OCI-LY1 (cell line): ENCODE measurements at regions not wholly inside any gene's neighbourhood (a gene's known extent, or its start where the extent isn't known, plus 50 kb on each side); places are given as distances from the start of the nearest gene placed in this dataset.

ENCODE experiments used
- H2AFZ ChIP-seq: fragments of 200-600 bp; sonication (generic), shearing (Covaris generic); 2 replicates; pipeline ENCODE4 v1.6.0; 2014; ENCODE audit warnings: antibody characterized with exemption, mild to moderate bottlenecking, low read length
- H3F3A ChIP-seq: fragments of 200-600 bp; sonication (generic), shearing (Covaris generic); 2 replicates; pipeline ENCODE4 v1.6.0; 2014; ENCODE audit warnings: mild to moderate bottlenecking, antibody characterized with exemption, low read length, moderate library complexity; ENCODE audit not compliant: insufficient read depth
- H3K27ac ChIP-seq: fragments of 200-600 bp; sonication (generic); 2 replicates; pipeline ENCODE4 v1.5.1; 2014; ENCODE audit warnings: low read length, mixed run types, mild to moderate bottlenecking, low read depth; ENCODE audit not compliant: poor library complexity, severe bottlenecking
- H3K27me3 ChIP-seq: fragments of 200-600 bp; sonication (generic); 2 replicates; pipeline ENCODE4 v1.6.0; 2014; ENCODE audit warnings: antibody characterized with exemption, mild to moderate bottlenecking, low read length, moderate library complexity; ENCODE audit not compliant: insufficient read depth
- H3K36me3 ChIP-seq: fragments of 200-600 bp; sonication (generic); 2 replicates; pipeline ENCODE4 v1.6.1; 2014; ENCODE audit warnings: mild to moderate bottlenecking, antibody characterized with exemption, low read length, moderate library complexity, mixed read lengths; ENCODE audit not compliant: insufficient read depth
- H3K4me1 ChIP-seq: fragments of 200-600 bp; sonication (generic); 2 replicates; pipeline ENCODE4 v1.5.1; 2014; ENCODE audit warnings: mild to moderate bottlenecking, low read length, moderate library complexity; ENCODE audit not compliant: insufficient read depth, severe bottlenecking
- H3K4me2 ChIP-seq: fragments of 200-600 bp; sonication (generic), shearing (Covaris generic); 2 replicates; pipeline ENCODE4 v1.6.1; 2014; ENCODE audit warnings: low read length
- H3K4me3 ChIP-seq: fragments of 200-600 bp; sonication (generic); 2 replicates; pipeline ENCODE4 v1.5.1; 2014; ENCODE audit warnings: low read length, low read depth, mild to moderate bottlenecking, mixed read lengths; ENCODE audit not compliant: poor library complexity, severe bottlenecking
- H3K79me2 ChIP-seq: fragments of 200-600 bp; shearing (Covaris generic); 2 replicates; pipeline ENCODE4 v1.6.1; 2016; ENCODE audit warnings: mixed run types, low read length, mixed read lengths; ENCODE audit not compliant: insufficient read depth
- H3K9ac ChIP-seq: fragments of 200-600 bp; sonication (generic), shearing (Covaris generic); 2 replicates; pipeline ENCODE4 v1.6.1; 2014; ENCODE audit warnings: mild to moderate bottlenecking, low read length, mixed read lengths
- H3K9me2 ChIP-seq: fragments of 200-600 bp; sonication (generic), shearing (Covaris generic); 2 replicates; pipeline ENCODE4 v1.6.1; 2014; ENCODE audit warnings: low read depth, mild to moderate bottlenecking, low read length, mixed read lengths
- H3K9me3 ChIP-seq: fragments of 200-600 bp; shearing (Covaris generic); 2 replicates; pipeline ENCODE4 v1.6.1; 2014; ENCODE audit warnings: low read length, mixed read lengths
- H4K20me1 ChIP-seq: fragments of 200-600 bp; sonication (generic), shearing (Covaris generic); 2 replicates; pipeline ENCODE4 v1.6.0; 2016; ENCODE audit warnings: mild to moderate bottlenecking, low read length; ENCODE audit not compliant: insufficient read depth
- EZH2 ChIP-seq: fragments of 200-600 bp; sonication (generic), shearing (Covaris generic); IDR thresholded peaks from 2 replicates; pipeline ENCODE4 v1.8.0; 2017; ENCODE audit warnings: borderline replicate concordance, mixed run types, mild to moderate bottlenecking, antibody characterized with exemption, low read length, moderate library complexity, mixed read lengths
- TF ChIP-seq, protein P1 (sequence below): fragments of 200-600 bp; sonication (generic), shearing (Covaris generic); IDR thresholded peaks from 2 replicates; pipeline ENCODE4 v1.5.1; 2017; ENCODE audit warnings: mild to moderate bottlenecking, antibody characterized with exemption, low read length, moderate library complexity, mixed read lengths

DNA sequence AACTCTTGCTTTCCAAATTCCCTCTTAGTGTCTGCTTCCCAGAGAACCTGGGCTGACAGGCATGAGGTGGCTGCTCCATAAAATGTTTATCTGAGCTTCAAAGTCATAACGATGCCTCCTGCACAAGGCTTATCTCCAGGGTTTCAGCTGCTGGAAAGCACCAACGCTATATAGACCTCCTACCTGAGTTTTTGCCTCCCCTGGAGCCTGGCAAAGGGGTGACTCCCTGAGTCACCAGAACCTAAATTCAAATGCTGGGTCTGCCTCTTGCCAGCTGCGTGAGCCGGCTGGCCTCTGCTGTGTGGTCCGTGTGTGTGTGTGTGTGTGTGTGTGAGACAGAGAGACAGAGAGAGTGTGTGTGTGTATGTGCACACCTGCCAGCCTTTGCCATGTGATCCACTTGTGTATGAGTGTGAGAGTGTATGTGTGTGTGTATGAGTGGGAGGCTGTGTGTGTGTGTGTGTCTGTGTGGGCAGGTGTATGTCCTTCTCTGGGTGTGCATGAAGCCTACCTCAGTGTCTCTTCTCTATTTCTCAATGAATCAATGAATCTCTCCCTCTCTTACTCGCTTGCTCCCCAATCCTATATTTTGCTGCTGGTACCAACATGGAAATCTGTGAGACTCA, 714.9 kb downstream of the MATN1 start:
- no peaks in the 10 kb centered on the region for H3F3A ChIP-seq
- no peaks in the 10 kb centered on the region for H3K36me3 ChIP-seq
- H3K27ac ChIP-seq: no peak overlapping the region
- TF ChIP-seq EZH2: no peak
- TF ChIP-seq, protein P1, sequence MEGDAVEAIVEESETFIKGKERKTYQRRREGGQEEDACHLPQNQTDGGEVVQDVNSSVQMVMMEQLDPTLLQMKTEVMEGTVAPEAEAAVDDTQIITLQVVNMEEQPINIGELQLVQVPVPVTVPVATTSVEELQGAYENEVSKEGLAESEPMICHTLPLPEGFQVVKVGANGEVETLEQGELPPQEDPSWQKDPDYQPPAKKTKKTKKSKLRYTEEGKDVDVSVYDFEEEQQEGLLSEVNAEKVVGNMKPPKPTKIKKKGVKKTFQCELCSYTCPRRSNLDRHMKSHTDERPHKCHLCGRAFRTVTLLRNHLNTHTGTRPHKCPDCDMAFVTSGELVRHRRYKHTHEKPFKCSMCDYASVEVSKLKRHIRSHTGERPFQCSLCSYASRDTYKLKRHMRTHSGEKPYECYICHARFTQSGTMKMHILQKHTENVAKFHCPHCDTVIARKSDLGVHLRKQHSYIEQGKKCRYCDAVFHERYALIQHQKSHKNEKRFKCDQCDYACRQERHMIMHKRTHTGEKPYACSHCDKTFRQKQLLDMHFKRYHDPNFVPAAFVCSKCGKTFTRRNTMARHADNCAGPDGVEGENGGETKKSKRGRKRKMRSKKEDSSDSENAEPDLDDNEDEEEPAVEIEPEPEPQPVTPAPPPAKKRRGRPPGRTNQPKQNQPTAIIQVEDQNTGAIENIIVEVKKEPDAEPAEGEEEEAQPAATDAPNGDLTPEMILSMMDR: no peak
- no peaks in the 10 kb centered on the region for H3K9me2 ChIP-seq
- no peak overlapping the region for H3K9ac ChIP-seq
- no peak overlapping the region for H2AFZ ChIP-seq
- no peaks in the 10 kb centered on the region for H3K4me1 ChIP-seq
- H3K79me2 ChIP-seq: no peaks in the 10 kb centered on the region
- H3K9me3 ChIP-seq: no peaks in the 10 kb centered on the region
- no peak overlapping the region for H3K4me3 ChIP-seq
- no peak overlapping the region for H3K4me2 ChIP-seq
- no peaks in the 10 kb centered on the region for H3K27me3 ChIP-seq
- H4K20me1 ChIP-seq: no peaks in the 10 kb centered on the region

GRCh38 chr1:30005972-30006619, 717.3 kb downstream of the MATN1 start:
- TF ChIP-seq, protein P1: no peak
- TF ChIP-seq EZH2: no peak
- Histone ChIP-seq H3K79me2 (no peaks in the 10 kb centered on the region), H3K36me3 (no peaks in the 10 kb centered on the region), H3K27ac (no peak overlapping the region), H2AFZ (no peak overlapping the region), H3K9ac (no peak overlapping the region), H4K20me1 (no peaks in the 10 kb centered on the region), H3K4me3 (no peak overlapping the region), H3K4me2 (no peak overlapping the region), H3K27me3 (no peaks in the 10 kb centered on the region), H3F3A (no peaks in the 10 kb centered on the region), H3K9me2 (no peaks in the 10 kb centered on the region), H3K4me1 (no peaks in the 10 kb centered on the region), H3K9me3 (no peaks in the 10 kb centered on the region)

DNA sequence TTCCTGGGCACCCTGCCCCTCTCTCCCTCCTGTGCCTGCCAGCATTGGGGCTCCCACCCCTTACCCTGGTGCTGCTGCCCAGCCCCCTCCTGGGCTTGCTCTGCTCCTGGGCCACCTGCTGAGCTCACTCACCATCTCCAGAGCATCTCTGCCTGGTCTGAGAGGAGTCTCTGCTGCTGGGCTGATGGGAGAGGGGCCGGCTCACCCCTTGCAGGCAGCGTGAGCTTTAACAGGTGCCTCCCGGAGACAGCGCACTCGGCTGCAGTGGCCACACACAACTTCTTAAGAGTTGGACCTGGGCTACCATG, 721.7 kb downstream of the MATN1 start:
- TF ChIP-seq EZH2: no peak
- no peak overlapping the region for H3K4me2 ChIP-seq
- no peaks in the 10 kb centered on the region for H4K20me1 ChIP-seq
- H2AFZ ChIP-seq: no peak overlapping the region
- no peak overlapping the region for H3K27ac ChIP-seq
- no peaks in the 10 kb centered on the region for H3K9me3 ChIP-seq
- H3F3A ChIP-seq: no peaks in the 10 kb centered on the region
- H3K36me3 ChIP-seq: no peaks in the 10 kb centered on the region
- no peaks in the 10 kb centered on the region for H3K79me2 ChIP-seq
- no peaks in the 10 kb centered on the region for H3K27me3 ChIP-seq
- H3K4me3 ChIP-seq: no peak overlapping the region
- H3K9me2 ChIP-seq: no peaks in the 10 kb centered on the region
- H3K9ac ChIP-seq: no peak overlapping the region
- no peaks in the 10 kb centered on the region for H3K4me1 ChIP-seq
